HG02763 (cell line): ENCODE measurements at regions not wholly inside any gene's neighbourhood (a gene's known extent, or its start where the extent isn't known, plus 50 kb on each side); places are given as distances from the start of the nearest gene placed in this dataset.
"Not testable (repeated sequence)": the region's sequence is repeated elsewhere in the genome, so short reads cannot be mapped to it uniquely, and the experiment has no call there.

Experiments used
- ATAC-seq: cut with Tn5 transposase; IDR thresholded peaks from one replicate; pipeline ENCODE4 v1.9.1; 2021; ENCODE audit warnings: mild to moderate bottlenecking, moderate library complexity; ENCODE audit not compliant: unreplicated experiment

DNA sequence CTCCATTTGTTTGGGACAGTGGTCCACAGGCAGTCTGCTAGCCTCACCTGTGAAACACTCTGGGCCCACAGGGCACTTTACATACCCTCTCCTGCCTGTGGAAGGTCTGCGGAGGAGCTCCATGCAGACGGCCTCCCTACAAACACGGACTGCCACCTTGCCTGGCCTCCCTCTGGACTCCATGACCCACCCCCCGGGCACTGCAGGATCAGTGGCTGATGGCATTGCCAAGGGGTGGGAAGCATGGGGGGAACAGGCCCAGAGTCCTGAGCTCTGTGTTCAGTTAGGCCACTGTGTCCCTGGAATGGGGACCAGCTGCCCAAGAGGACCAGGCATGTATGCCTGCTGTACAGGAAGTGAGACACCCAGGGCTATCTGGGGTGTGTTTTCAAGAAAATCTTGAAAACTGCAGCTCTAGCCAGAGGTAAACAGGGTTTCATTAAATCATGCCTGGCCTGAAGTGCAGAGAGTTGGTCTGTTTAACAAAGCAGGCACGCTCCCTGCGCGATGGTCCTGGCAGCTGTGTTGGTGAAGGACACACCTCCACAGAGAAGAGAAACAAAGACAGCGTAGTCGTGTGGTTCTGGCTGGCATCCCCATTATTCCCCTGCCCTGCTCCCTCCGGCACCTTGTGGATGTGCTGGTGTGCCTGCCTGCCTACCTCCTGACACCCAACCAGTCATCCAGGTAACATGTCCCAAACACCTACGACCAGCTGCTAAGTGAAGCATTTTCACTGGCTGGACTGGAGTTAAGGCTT lies 470.8 kb upstream of the ZMIZ1 start:
- ATAC-seq, result no peak

DNA sequence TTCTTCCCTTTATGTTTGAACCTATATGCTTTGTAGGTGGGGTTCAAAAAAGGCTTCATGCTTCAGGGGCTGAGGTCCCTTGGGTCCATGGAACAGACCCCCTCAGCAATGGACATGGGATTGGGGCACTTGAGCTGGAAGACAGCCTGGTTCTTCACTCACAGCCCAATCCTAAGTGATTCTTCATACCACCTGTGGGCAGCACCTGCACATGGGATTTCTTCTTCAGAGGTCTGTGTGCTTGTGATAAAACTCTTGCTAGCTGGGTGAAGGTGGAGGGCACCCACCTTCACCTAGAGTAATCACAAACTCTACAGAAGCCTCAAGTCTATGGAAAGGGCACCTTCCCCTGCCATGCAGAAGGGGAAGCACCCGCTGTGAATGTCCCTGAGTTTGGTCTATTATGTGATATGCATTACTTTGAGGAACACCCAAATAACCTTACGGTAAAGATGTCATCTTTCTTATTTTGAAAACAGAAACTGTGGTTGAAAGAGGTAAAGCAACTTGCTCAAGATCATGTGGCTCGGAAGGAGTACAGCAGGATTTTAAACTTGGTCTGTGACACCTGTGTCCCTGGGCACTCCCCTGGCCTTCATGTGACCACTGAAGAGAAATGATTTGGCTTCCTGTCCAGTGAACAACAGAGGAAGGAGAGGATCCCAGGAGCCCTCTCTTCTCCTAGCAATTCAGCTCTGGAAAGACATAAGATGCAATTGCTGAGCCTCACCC lies 469.5 kb upstream of the ZMIZ1 start:
- no peak for ATAC-seq

DNA sequence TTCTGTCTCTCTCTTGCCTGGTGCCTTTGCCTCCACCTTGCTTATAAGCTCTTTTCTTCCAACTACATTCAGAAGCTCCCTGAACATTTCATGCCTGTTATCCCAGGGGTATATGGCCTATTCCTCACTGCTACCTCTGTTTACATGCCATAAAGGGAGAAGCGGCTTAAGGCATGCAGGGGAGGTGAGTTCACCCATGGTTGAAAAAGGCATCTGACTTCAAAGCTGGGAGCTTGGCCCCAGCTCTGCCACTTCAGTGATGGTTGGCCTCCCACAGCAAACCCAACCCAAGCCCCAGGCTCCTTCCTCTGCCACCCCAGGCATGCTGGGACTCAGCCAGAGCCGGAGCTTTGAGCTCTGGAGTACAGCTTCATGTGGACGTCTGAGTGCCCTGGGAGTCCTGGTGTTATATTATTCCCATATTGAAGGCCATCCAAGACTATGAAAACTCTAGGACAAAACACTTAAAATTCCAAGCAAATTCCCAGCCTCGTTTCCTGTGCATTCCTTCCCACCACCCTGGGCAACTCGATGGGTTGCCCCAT lies 468.6 kb upstream of the ZMIZ1 start:
- no peak for ATAC-seq

DNA sequence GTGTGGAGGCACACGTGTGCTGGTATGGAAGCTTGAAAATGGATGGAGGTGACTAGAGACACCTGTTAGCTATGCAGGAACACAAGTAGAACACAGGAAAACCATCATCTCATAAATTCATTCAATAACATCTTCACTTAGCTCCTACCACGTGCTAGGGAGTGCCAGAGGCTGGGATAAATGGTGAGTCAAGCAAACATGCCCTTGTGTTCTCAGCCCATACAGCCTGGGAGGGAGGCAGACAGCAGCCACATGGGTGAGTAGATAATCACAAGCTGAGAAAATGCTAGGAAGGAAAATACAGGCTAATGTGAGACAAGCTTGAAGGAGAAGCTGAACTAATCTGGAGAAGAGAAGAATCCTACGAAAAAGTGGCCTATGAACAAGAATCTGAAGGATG lies 468.0 kb upstream of the ZMIZ1 start:
- ATAC-seq, result no peak

DNA sequence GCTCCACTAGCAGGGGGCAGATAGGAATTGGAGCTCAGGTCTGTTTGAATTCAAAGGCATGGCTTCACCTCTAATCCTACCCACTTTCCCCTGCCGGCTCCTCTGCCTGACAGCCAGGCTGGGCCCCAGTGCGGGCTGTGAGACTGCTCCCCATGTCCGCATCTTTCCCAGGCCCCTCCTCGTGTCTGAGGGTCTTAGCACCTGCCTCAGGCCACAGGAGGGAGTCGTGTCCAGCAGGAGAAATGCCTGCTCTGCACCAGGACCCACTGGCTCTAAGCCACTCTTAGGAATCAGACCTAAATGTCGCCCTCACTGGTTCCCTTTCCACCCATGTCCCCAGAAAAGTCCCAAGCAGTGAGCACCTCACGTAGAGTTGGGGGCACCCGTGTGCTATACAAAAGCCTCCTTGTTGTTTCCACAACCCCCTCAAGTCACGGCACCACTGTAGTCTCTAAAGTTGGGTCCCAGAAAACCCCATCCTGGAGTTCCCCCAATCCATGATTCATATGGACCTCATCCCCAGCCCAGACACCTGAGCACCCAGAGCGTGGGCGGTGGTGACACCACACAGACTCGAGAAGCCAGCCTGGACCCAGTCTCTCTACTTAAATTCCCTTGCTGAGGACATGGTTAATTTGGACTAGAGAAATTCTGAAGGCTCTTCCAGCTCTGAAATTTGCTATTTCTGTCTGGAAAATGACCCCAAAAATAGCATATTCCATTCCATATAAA lies 466.4 kb upstream of the ZMIZ1 start:
- ATAC-seq, result no peak

DNA sequence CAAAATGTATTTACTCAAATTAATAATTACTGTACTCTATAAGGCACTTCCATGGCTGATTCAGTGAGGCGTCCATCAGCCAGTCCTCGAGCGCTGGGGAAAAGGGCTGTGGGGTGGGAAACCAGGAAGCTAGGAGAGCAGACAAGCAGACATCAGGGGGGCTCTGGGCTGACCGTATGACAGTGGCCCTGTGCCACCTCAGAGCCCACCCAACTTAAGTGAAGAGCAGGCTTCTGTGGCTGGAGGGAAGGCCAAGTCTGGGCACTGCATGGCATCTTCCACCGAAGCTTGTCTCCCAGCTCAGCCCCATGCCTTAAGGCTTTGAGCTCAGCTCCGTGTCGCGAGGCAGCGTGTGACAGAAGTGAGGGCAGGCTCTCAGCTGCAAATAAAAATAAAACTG lies 464.5 kb upstream of the ZMIZ1 start:
- ATAC-seq, result no peak

DNA sequence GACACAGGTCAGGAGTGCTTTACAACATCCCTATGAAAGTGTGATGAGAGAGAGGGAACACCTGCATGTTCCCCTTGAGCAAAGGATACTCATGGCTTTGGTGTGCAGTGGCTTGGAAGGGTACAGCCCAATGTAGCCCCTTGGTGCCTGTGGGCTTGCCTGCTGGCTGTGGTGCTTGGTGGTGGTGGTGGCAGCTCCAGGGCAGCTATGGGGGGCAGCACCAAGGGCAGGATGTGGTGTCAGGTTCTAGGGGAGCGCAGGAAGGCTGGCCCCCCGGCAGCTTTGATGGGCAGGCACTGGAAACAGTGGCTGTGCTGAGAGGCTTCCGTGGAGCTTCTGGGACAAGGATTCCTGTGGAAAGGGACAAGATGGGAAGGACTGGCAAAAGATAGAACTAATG lies 464.0 kb upstream of the ZMIZ1 start:
- ATAC-seq, result no peak

DNA sequence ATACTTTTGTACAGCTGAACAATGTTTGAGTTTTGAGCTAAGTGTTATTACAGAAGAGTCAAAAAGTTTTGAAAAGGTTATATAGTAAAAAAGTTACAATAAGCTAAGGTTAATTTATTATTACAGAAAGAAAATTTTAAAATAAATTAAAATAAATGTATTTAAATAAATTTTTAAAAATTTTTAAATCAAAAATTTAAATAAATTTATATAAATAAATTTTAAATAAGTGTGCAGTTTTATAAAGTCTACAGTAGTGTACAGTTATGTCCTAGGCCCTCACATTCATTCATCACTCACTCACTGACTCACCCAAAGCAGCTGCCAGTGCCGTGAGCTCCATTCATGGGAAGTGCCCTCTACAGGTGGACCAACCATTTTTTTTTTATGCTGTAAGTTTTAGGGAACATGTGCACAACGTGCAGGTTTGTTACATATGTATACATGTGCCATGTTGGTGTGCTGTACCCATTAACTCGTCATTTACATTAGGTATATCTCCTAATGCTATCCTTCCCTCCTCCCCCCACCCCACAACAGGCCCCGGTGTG lies 462.9 kb upstream of the ZMIZ1 start:
- no peak for ATAC-seq

DNA sequence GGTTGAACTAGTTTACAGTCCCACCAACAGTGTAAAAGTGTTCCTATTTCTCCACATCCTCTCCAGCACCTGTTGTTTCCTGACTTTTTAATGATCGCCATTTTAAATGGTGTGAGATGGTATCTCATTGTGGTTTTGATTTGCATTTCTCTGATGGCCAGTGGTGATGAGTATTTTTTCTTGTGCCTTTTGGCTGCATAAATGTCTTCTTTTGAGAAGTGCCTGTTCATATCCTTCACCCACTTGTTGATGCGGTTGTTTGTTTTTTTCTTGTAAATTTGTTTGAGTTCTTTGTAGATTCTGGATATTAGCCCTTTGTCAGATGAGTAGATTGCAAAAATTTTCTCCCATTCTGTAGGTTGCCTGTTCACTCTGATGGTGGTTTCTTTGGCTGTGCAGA lies 462.0 kb upstream of the ZMIZ1 start:
- ATAC-seq, result not testable (repeated sequence)

DNA sequence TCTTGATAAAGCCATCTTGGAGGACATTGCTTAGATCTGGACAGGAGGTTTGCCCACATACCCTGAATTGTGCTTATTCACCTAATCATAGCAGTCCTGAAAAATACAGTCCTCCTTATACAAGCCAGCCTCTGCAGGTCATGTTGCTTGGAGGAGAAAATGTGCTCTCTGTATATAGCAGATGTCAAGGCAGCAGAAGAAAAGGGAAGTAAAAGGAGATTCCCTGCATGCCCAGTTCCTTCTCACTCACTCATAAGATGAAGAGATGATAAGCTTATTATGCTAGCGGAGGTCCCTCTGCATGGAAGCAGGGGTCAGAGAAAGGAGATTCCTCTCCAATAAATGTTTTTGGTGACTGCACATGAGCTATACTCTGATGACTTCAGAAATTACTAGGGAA lies 458.8 kb upstream of the ZMIZ1 start:
- no peak for ATAC-seq

DNA sequence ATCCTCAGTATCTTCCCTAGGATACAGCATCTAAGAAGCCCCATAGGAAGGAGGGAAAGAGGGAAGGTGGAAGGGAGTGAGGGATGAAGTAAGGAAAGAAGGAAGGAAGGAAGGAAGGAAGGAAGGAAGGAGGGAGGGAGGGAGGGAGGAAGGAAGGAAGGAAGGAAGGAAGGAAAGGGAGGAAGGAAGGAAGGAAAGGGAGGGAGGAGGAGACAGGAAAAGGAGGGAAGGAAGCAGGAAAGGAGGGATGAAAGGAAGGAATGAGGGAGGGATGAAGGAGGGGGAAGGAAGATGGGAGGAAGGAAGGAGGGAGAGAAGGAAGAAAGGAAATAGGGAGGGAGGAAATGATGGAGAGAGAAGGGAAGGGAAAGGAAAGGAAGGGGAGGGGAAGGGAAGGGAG lies 455.6 kb upstream of the ZMIZ1 start:
- no peak for ATAC-seq

DNA sequence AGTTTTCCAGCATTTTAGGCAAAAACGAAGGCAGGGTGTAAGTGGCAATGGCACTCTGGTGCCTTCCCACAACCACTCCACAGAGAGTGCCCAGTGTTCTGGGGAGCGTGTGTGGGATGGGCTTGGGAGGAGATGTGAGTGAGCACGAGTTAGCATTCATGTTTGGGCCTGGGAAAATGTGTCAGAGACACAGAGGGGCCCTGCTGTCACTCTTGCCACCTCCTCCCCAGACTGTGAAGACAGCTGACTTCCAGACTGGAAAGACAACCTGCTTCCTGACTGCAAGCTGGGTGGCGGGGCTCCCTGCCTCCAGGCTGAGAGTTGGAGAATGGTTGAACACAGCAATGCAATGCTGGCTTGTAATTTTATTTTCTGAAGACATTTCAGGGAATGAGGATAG lies 454.5 kb upstream of the ZMIZ1 start:
- ATAC-seq, result no peak

DNA sequence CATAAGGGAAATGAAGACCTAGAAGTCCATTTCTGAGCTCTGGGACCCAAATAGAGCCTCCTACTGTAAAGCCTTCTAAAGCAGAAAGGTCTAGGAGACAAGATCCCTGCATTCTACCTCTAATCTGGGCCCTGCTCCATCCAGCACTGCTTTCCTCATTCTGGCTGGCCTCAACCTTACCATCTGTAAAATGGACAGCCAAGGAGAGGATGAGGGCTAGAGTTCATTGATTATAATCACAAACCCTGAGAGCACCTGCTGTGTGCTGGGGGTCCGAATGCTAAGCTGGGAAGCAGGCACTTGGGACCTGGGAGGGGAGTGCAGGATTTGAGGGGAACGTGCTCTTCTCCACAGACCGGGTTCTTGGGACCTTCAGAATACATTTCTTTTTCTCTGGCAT lies 454.0 kb upstream of the ZMIZ1 start:
- no peak for ATAC-seq

DNA sequence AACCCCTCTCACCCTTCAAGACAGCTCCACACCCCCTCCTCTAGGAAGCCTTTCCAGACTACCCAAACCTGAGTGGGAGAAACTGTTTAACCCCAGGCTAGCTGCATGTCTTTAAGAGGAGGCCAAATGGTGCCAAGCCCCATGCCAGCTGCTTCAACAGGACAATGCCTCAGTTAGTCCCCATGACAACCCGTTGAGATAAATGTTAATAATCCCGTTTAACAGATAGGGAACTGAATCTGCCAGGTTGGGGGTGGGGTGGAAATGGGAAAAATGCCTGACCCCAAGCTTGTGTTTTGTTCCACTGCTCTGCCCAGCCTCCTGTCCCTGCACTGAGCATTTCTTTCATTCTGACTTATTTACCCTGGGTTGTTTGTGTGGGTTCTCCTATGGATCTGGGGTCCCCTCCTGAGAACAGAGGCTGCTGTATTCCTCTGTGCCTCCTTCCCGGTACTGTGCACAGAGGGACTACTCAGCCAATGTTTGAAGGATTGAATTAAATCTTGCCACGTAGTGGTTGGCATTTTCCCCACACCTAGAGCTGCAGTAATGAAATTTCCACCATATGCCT lies 452.6 kb upstream of the ZMIZ1 start:
- no peak for ATAC-seq

DNA sequence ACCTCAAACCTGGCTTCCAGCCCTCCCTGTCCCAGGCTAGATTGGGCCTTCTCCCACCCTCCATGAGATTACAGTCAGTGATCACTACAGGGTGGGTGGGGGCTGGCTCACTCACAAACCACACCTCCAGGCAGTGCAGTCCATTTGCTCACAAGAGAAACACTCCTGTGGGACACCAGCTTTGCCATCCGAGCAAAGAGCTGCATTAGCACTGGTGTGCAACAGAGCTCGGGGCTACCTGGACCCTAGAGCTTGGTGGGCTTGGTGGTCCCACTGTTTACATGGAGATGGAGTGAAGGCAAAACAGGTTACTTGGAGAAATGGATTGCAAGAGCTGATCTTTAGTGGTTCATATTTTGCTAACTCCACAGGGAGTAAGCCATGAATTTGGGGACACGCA lies 451.7 kb upstream of the ZMIZ1 start:
- no peak for ATAC-seq

DNA sequence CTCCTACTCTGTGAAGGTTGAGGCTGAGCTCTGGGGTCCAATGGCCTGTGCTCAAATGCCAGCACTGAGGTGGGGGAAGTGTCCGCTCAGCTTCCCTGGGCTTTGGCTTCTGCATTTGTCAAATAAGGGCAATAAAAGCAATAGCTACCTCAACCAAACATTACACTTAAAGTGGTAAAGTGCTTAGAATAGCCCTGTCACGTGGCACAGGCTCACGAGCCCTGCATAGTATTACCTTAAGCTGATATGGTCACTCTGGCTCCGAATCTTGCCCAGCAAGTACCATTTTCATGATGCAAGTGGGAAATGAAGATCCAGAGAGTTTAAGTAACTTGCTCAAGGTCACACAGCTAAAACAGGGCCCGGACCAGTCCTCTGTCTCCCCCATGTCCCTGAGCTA lies 451.1 kb upstream of the ZMIZ1 start:
- no peak for ATAC-seq

DNA sequence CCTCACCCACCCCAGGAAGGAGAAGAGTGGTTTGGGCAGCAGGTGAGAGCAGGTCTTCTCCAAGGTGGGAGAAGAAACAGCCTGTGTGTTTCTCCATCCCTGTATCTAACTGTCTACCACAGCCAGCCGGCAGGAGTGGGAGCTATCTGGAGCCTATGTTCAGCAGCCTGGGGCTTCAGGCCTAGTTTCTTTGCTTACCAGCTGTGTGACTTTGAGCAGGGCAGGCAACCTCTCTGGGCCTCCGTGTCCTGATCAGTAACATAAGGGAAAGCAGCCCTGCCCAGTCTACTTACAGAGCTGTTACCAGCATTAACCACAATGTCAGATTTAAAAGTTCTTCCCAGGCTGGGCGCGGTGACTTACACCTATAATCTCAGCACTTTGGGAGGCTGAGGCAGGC lies 450.7 kb upstream of the ZMIZ1 start:
- ATAC-seq, result no peak

DNA sequence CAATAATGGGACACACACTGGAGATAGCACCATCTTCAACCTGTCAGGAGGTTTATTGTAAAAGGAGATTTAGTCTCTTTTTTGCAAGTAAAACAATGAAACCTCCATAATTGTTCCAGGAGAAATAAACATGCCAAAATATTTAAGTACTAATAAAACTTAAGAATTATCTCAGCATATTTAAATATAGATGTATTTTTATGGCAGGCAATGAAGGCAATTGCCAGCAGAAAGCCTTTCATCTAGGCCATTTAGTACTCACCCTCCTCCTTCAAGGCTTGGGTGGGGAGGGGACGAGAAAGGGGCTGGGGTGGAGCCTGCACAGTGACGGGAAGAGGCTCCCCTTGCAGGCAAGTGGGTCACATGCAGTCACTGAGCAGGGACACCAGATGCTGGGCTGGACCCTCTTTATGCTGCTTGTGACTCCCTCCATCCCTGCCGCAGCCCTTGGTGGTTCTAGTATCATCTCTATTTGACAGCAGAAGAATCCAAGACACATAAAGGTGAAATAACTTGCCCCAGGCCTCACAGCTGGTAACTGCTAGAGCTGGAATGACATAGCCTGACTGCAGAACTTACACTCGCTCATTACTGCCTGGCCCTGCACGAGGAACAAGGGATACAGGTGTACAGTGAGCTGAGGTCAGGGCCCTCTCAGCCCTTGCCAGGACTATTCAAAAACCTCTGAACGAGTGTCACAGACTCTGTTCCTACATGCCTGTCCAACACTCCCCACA lies 449.5 kb upstream of the ZMIZ1 start:
- ATAC-seq, result no peak

DNA sequence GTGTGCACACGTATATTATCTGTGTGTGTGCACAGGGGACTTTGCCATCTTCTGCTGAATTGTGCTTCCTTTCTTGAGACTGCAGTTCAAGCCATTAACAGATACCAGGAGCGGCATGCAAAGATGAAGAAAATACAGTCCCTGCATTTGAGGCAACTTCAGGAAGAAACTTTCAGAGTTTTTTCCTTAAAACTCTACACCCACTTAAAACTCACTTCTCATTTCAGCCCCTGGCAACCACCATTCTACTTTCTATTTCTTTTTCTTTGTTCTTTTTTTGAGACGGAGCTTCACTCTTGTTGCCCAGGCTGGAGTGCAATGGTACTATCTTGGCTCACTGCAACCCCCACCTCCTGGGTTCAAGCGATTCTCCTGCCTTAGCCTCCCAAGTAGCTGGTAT lies 448.9 kb upstream of the ZMIZ1 start:
- no peak for ATAC-seq

DNA sequence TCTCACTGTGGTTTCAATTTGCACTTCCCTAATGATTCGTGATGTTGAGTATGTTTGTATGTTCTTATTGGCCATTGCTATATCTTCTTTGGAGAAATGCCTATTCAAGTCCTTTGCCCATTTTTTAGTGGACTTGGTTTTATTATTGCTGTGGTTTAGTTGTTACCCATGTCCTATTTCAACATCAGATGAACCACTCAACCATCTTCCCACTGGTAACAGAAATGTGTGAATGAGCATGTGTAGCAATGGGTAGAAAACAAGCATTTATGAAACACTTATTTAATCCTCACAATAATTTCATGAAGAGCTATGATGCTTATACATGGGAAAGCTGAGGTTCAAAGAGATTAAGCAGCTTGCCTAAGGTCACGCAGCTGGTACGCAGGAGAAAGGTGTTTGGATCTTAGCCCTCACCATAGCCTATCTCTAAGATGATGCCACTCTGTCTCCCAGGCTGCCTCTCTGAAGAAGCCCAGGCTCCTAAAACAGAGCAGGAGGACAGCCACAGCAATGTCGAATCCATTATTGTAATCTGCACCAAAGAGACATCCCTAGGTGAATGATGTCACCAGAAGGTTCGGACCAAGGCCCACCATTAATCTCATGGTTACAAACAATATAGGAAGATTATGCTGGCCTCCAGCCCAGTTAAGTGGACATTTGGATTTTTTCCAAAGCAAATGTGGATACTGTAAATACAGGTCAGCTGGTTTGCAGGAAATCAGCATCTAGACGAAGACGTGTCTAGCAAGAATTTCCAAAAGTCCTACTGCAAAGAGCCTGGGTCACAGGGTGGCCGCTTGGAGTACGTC lies 447.6 kb upstream of the ZMIZ1 start:
- ATAC-seq, result no peak
